ENCODE measurements at regions not wholly inside any gene's neighbourhood (a gene's known extent, or its start where the extent isn't known, plus 50 kb on each side); places are given as distances from the start of the nearest gene placed in this dataset.
A peak's percentile ranks its signal among the peaks of the same experiment; 100 is the strongest.

DNA sequence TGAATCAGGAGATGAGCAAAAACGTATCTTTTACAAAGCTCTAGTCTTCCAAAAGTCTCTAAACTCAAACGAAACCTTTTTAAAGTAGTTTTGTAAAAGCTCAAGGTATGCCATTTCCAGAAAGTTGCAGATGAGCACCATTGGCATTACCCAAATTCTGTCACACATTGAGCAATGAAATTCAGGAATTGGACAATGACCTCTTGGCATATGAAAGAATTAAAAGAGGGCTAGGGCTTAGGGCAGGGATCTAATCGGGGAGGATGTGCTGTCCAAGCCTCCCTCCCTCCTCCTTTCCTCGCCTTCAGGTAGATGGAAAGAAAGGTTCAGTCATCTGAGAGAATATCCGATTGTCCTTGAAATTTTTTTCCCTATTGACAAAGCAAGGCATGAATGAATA lies 133.1 kb upstream of the CPNE4 start:
- H3K27me3 ChIP-seq (replicated peaks; ENCODE audit: control insufficient read depth, insufficient read depth, low read length) = no peaks in the 10 kb centered on the region
- no peak overlapping the region for H3K4me3 Mint-ChIP-seq (ENCODE audit: unreplicated experiment)
- H3K36me3 Mint-ChIP-seq (ENCODE audit: insufficient read depth, unreplicated experiment) = no peaks in the 10 kb centered on the region
- TF ChIP-seq CTCF (IDR thresholded peaks at IDR 0.05; ENCODE audit: insufficient read depth in 1 of 2, low read depth in 1 of 2, low read length in 1 of 2, severe bottlenecking in 1 of 2, unreplicated experiment in 1 of 2) = no peak
- no peak overlapping the region for H3K27ac Mint-ChIP-seq (ENCODE audit: unreplicated experiment)
- H3K4me3 ChIP-seq (ENCODE audit: low read depth, low read length) = no peak overlapping the region
- H3K27me3 Mint-ChIP-seq (ENCODE audit: insufficient read depth, unreplicated experiment) = peaks cover 17% of the 10 kb centered on the region
- no peaks in the 10 kb centered on the region for H3K36me3 ChIP-seq (ENCODE audit: control insufficient read depth, insufficient read depth, low read length)
- no peaks in the 10 kb centered on the region for H3K4me1 Mint-ChIP-seq (ENCODE audit: low read depth, unreplicated experiment)
- no peak for DNase-seq
- intact Hi-C loops (cut with micrococcal nuclease; ENCODE audit: unreplicated experiment) = no loop called here
- POLR2A ChIA-PET = no interaction called here
- BruUV-seq (replicated peaks) = no TSS peak
- H3K4me1 ChIP-seq = no peaks in the 10 kb centered on the region
- CTCF ChIA-PET = no interaction called here
- H3K9me3 ChIP-seq = no peaks in the 10 kb centered on the region
- peaks cover 8% of the 10 kb centered on the region for H3K9me3 Mint-ChIP-seq (ENCODE audit: unreplicated experiment)

GRCh38 chr3:132174500-132174899 lies 139.7 kb upstream of the CPNE4 start:
- Histone ChIP-seq H3K36me3 (ENCODE audit: control insufficient read depth, insufficient read depth, low read length) (no peaks in the 10 kb centered on the region), H3K27me3 (replicated peaks; ENCODE audit: control insufficient read depth, insufficient read depth, low read length) (no peaks in the 10 kb centered on the region), H3K4me3 (ENCODE audit: low read depth, low read length) (no peak overlapping the region), H3K9me3 (no peaks in the 10 kb centered on the region), H3K4me1 (no peaks in the 10 kb centered on the region)
- ChIA-PET CTCF (no interaction called here), POLR2A (no interaction called here)
- peaks cover 11% of the 10 kb centered on the region for H3K27me3 Mint-ChIP-seq (ENCODE audit: insufficient read depth, unreplicated experiment)
- no peak for DNase-seq
- H3K4me1 Mint-ChIP-seq (ENCODE audit: low read depth, unreplicated experiment) = no peaks in the 10 kb centered on the region
- H3K36me3 Mint-ChIP-seq (ENCODE audit: insufficient read depth, unreplicated experiment) = no peaks in the 10 kb centered on the region
- intact Hi-C loops (cut with micrococcal nuclease; ENCODE audit: unreplicated experiment) = no loop called here
- H3K9me3 Mint-ChIP-seq (ENCODE audit: unreplicated experiment) = no peaks in the 10 kb centered on the region
- H3K4me3 Mint-ChIP-seq (ENCODE audit: unreplicated experiment) = no peak overlapping the region
- no peak for TF ChIP-seq CTCF (IDR thresholded peaks at IDR 0.05; ENCODE audit: insufficient read depth in 1 of 2, low read depth in 1 of 2, low read length in 1 of 2, severe bottlenecking in 1 of 2, unreplicated experiment in 1 of 2)
- BruUV-seq (replicated peaks) = no TSS peak
- H3K27ac Mint-ChIP-seq (ENCODE audit: unreplicated experiment) = no peak overlapping the region

DNA sequence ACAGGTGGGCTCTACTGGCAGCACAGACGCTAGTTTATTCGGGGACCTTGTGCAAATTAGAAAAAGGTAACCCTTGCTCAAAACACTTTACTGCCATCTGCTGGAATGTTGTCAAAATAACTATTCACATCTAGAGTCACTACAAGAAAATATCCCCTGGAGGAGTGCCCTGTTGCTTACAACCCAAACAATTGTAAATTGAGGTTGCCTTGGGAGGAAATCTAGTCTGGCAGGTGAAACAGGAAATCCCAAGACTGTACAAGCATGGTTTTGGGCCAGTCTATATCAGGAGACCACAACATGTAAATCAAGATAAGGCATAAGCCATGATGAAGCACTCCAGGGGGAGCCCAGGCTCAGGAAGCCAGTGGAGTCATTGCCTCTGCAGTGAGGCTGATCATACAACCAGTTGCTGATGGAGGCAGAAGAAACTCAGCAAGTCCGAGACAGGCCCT lies 136.8 kb upstream of the ACP3 start:
- H3K27me3 Mint-ChIP-seq (ENCODE audit: insufficient read depth, unreplicated experiment) = peaks cover 9% of the 10 kb centered on the region
- TF ChIP-seq CTCF (IDR thresholded peaks at IDR 0.05; ENCODE audit: insufficient read depth in 1 of 2, low read depth in 1 of 2, low read length in 1 of 2, severe bottlenecking in 1 of 2, unreplicated experiment in 1 of 2) = peak; percentile 55 to 59
- H3K4me1 Mint-ChIP-seq (ENCODE audit: low read depth, unreplicated experiment) = no peaks in the 10 kb centered on the region
- Histone ChIP-seq H3K27me3 (replicated peaks; ENCODE audit: control insufficient read depth, insufficient read depth, low read length) (no peaks in the 10 kb centered on the region), H3K4me3 (ENCODE audit: low read depth, low read length) (no peak overlapping the region), H3K36me3 (ENCODE audit: control insufficient read depth, insufficient read depth, low read length) (no peaks in the 10 kb centered on the region), H3K4me1 (no peaks in the 10 kb centered on the region), H3K9me3 (no peaks in the 10 kb centered on the region)
- DNase-seq = peak in 1 of 2 experiments; percentile 41
- H3K27ac Mint-ChIP-seq (ENCODE audit: unreplicated experiment) = no peak overlapping the region
- no peaks in the 10 kb centered on the region for H3K9me3 Mint-ChIP-seq (ENCODE audit: unreplicated experiment)
- POLR2A ChIA-PET = no interaction called here
- BruUV-seq (replicated peaks) = no TSS peak
- H3K36me3 Mint-ChIP-seq (ENCODE audit: insufficient read depth, unreplicated experiment) = no peaks in the 10 kb centered on the region
- intact Hi-C loops (cut with micrococcal nuclease; ENCODE audit: unreplicated experiment) = loop anchor here (1.0 kb wide), 1 partner anchor 142 kb away; no protein-coding TSS in a partner anchor
- no peak overlapping the region for H3K4me3 Mint-ChIP-seq (ENCODE audit: unreplicated experiment)
- CTCF ChIA-PET = no interaction called here
